KG1 (cell line): ENCODE measurements at regions not wholly inside any gene's neighbourhood (a gene's known extent, or its start where the extent isn't known, plus 50 kb on each side); places are given as distances from the start of the nearest gene placed in this dataset.
"Not testable (repeated sequence)": the region's sequence is repeated elsewhere in the genome, so short reads cannot be mapped to it uniquely, and the experiment has no call there.

Source experiments
- DNase-seq: peaks from one replicate; lab custom pipeline; 2025; lab: John Stamatoyannopoulos, UW

DNA sequence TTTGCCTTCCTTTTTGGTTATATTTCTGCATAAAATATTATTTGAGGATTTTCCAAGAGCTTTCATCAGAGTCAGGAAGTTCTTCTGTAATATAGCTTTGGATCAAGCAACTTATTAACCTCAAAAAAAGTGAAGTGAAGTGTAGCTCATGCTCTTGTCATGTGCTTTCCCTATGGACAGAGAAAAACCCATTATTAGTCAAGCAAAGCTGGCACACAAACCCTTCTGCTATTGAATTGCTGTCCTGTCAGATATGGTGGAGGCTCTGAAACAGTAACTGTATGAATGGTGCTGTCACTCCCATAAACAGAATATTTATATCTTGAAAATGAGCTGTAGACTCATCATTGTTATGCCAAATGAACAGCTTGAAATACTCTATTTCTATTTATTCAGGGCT, 1533.3 kb downstream of the RPIA start:
- not testable (repeated sequence) for DNase-seq

DNA sequence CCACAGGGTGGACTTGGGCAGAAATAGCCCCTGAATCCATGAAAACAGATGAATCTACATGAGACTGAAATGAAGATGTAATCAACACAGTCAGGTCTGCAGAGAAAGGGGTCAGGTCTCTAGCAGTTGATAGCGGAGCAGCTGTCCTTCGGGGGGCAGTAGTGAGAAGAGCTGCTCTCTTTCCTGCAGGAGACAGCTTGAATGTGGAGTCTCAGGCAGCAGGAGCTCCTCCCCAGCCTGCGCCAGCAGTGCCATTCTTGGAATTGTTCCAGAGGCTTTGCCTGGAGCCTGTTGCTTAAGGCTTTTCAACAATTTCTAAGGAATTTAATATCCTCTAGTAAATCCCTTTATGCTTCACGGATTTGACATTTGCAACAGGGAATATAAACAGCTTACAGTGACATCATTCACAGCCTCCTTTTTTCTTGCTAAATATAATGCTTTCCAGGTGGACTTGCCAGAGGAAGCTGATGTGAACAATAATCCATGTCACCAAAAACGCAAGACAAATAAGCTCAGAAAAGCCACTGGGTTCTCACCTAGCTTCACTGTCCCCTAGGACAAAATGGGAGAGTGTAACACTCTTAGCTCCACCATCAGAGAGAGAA, 1535.1 kb downstream of the RPIA start:
- not testable (repeated sequence) for DNase-seq

DNA sequence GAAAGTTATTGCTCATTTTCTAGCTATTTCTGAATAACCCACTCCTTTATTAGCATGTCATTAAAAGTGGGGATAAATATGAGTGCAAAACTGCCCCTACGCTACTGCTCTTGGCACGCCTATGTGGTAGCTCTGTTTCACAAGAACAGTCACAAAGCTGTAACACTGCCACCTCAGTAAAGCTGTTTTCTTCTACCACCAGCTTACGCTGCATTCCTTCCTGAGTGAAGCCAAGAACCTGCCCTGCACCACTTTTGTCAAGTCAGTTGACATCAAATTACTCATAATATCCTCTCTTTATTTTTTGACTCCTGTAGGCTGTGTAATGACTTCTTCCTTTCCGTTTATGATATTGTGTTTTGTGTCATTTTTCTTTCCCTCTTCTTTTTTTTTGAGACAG, 1539.7 kb downstream of the RPIA start:
- not testable (repeated sequence) for DNase-seq

DNA sequence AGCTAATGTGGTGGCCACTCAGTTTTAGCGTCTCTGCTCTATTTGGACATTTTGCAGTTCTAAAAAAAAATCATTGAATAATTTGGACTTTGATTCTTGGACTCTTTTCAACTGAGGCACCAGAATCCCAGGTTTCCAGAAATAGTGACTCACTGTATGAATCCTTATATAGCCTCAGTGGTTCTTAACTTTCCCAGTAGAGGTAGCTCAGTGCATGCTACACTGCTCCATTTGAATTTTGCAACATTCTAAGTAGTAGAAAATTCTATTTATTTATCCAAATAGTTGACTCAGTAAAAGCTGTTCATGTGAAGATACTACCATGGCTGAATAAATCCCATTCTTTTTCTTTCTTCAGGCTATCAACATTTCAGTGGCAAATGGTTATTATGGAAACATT, 1544.0 kb downstream of the RPIA start:
- DNase-seq, result not testable (repeated sequence)

DNA sequence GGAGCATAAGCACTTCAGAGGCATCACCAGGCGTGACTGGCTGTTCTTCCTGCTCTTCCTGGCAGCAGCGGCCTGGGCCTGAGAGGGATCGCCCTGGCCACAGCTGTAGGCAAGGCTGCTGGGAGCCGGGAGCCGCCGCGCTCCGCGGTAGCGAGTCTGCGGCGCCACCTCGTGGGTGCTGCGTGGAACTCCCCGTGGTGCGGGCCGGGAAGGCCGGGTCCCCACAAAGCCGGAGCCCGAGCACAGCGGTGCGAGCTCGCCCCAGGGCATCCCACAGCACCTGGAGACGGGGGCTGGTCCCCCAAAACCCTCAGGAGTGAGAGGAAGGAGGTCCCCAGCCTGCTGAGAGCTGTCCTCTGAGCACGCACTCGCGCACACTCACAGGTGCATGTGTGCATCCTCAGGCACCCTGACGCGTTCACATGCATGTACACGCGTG, 1546.5 kb downstream of the RPIA start:
- DNase-seq, result not testable (repeated sequence)

DNA sequence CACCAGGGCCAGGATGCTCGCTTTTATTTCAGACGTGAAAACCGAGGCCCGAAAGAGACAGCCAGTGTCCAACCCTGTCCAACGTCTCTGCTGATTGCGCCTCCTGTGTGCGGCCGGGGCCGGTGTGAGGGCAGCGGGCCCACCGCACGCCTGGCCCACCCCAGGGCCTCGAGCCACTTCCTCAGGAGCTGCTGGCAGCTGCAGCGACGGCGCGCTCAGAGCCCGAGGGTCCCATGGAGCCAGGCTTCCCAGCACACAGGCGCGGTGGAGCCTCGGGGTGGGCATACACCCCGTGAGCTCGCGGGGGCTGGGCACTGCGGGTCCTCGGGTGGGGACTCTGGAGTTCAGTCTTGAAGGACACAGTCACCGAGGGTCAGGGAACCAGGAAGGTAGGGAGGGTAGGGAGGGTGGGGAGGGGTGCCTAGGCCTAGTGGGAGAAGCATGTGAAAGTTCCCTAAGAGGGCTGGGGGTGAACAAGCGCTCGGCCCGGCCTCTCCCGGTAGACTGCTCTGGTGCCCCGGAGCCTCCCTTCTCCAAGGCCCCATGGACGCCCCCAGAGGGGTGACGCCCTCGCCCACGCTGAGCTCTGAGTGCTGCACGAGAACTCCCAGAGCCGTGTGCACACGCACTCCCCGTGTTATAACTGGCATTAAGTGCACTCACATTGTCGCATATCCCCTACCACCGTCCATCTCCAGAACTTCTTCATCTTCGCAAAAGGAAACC, 1547.2 kb downstream of the RPIA start:
- not testable (repeated sequence) for DNase-seq

DNA sequence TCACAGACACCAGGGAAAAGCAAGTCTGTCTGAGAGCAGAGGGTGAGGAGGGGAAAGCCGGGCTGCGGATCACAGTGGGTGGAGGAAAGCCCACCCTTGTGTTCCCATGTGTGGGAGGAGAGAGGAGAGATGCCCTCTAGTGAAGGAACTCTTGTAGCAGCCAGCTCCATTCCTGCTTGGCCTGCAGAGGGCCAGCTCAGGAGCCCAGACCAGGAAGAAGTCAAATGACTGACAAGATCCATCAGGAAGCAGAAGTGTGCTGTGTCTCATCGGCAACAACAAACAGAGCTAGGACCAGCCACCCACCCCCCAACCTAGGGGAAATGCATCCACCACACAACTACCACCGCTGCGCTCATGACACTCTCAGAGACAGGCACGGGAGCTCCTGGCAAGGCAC, 1548.3 kb downstream of the RPIA start:
- not testable (repeated sequence) for DNase-seq

DNA sequence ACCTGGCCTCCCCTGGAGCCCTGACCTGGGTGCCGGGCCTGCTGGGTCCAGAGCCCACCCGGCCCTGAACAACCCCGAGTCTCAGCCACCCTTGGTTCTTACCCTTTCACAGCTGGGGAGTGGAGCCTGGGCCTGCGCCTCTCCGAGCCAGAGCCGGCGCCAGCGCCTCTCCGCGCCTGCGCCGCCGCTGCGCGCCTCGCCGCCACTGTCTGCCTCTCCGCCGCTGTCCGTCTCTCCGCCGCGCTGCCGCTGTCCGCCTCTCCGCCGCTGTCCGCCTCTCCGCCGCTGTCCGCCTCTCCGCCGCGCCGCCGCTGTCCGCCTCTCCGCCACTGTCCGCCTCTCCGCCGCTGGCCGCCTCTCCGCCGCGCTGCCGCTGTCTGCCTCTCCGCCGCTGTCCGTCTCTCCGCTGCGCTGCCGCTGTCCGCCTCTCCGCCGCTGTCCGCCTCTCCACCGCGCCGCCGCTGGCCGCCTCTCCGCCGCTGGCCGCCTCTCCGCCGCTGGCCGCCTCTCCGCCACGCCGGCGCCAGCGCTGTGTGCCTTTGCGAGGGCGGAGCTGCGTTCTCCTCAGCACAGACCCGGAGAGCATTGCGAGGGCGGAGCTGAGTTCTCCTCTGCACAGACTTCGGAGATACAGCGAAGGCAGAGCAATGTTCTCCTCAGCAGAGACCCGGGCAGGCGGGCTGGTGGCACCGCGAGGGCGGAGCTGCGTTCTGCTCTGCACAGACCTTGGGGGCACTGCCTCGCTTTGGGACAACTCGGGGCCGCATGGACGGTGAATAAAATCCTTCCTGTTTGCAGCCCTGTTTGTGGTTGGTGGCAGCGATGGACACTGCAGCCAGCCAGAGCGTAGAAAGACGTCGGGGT, 1553.7 kb downstream of the RPIA start:
- not testable (repeated sequence) for DNase-seq

DNA sequence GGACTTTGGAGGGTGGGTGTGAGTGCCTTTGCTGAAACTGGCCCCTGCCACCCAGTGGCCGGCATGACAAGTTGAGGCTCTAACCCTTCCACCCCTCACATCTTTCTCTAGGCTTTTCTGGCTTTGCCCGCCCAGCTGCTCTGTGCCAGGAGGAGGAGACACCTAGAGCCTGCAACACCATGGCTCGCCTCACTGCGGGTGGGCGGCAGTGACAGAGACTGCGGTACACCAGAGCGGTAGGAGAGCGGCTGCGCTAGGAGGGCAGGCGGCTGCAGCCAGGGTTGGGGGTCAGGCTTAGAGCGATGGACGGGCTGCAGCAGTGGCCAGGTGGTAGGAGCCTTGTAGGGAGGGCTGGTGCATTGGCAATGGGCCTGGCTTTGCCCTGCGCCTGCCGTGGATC, 1556.9 kb downstream of the RPIA start:
- DNase-seq, result not testable (repeated sequence)

DNA sequence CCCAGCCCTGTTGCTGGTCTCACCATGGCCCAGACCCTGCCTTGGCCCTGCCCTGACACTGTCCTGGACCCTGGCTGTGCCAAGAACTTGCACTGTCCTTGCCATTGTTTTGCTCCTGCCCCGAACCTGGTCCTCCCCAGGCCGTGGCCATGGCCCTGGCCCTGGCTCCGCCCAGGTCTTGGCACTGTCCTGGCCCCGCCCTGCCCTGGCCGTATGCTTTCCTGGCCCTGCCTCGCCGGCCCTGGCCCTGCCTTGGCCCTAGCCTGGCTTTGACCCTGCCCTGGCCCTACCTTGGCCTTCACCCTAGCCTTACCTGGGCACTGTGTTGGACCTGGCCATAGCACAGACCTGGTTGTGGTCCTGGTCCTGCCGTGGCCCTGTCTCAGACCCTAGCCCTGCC, 1558.9 kb downstream of the RPIA start:
- DNase-seq, result not testable (repeated sequence)

DNA sequence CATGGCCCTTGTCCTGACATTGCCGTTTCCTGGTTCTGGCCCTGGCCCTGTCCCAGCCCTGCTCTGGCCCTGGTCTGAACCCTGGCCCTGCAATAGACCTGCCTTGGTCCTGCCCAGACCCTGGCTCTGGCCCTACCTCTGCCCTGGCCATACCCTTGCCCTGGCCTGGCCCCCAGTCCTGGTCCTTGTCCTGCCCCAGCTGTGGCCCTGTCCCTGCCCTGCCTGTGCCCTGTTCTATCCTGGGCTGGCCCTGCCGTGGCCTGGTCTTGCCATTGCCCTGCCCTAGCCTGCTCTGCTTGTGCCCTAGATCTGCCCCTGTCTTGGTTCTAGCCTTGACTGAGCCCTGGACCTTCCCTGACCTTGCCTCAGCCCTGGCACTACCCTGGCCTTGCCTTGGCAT, 1560.1 kb downstream of the RPIA start:
- DNase-seq, result not testable (repeated sequence)

DNA sequence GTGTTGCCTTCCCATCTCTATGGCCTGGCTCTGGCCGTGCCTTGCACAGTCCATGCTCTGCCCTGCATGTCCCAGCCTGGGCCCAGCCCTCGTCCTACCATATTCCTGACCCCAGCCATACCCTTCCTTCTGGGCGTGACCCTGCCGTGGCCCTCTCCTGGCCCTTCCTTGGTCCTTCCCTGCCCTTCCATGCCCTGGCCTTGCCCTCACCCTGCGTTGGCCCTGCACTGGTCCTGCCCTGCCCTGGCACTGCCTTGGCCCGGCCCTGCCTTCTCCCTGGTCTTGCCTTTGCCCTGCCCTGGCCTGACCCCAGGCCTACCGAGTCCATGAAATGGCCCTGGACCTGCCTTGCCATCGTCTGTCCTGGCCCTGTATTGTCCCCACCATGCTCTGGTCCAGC, 1561.8 kb downstream of the RPIA start:
- not testable (repeated sequence) for DNase-seq

DNA sequence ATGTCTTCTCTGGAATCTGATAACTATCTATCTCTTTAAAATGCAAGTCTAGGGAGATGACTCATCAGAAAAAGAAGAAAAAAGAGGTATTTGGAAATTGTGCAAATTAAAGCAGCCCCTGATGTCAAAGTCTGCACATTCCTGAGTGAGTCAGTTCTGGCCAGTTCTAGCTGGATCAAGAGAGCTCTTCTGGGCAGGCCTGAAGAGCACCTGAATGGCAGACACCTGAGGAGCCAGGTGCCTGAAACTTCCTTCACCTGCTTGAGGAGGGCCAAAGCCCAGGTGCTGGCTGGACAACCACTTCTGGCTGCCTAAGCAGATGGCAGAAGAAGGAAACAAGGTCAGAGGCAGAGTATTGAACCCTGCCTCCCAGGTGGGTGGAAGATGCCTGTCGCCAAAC, 1575.4 kb downstream of the RPIA start:
- DNase-seq, result not testable (repeated sequence)

DNA sequence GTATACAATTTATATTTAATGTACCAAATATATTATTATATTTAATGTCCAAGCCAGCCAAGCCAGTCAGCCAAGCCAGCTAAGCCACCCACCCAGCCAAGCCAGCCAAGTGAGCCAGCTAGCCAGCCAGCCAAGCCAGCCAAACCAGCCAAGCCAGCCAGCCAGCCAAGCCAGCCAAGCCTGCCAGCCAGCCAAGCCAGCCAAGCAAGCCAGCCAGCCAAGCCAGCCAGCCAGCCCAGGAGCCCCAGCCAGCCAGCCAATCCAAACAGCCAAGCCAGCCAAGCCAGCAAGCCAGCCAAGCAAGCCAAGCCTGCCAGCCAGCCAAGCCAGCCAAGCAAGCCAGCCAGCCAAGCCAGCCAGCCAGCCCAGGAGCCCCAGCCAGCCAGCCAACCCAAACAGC, 1596.3 kb downstream of the RPIA start:
- not testable (repeated sequence) for DNase-seq

DNA sequence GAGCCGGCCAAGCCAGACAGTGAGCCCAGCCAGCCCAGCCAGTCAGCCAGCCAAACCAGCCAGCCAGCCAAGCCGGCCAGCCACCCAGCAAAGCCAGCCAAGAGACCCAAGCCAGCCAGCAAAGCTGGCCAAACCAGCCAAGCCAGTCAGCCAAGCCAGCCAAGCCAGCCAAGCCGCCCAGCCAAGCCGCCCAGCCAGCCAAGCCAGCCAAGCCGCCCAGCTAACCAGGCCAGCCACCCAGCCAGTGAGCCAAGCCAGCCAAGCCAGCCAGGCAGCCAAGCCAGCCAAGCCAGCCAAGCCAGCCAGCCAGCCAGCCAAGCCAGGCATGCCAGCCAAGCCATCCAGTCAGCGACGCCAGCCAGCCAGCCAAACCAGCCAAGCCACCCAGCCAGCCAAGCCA, 1596.9 kb downstream of the RPIA start:
- not testable (repeated sequence) for DNase-seq

DNA sequence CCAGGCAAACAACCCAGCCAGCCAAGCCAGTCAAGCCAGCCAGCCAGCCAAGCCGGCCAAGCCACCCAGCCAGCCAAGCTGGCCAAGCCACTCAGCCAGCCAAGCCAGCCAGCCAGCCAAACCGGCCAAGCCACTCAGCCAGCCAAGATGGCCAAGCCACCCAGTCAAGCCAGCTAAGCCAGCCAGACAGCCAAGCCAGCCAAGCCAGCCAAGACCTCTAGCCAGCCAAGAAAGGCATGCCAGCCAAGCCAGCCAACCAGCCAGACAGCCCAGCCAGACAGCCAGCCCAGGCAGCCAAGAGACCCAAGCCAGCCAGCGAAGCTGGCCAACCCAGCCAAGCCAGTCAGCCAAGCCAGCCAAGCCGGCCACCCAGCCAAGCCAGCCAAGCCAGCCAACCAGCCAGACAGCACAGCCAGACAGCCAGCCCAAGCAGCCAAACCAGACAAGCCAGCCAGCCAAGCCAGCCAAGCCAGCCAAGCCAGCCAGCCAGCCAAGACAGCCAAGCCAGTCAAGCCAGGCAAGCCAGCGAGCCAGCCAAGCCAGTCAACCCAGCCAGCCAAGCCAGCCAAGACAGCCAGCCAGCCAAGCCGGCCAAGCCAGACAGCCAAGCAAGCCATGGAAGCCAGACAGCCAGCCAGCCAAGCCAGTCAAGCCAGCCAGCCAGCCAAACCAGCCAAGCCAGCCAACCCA, 1598.0 kb downstream of the RPIA start:
- DNase-seq, result not testable (repeated sequence)

DNA sequence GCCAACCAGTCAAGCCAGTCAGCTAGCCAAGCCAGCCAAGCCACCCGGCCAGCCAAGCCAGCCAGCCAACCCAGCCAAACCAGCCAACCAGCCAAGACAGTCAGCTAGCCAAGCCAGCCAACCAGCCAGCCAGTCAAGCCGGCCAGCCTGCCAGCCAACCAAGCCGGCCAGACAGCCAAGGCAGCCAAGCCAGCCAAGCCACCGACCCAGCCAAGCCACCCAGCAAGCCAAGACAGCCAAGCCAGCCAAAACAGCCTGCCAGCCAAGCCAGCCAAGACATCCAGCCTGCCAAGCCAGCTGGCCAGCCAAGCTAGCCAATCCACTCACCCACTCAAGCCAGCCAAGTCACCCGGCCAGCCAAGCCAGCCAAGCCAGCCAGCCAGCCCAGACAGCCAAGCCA, 1599.2 kb downstream of the RPIA start:
- DNase-seq, result not testable (repeated sequence)

DNA sequence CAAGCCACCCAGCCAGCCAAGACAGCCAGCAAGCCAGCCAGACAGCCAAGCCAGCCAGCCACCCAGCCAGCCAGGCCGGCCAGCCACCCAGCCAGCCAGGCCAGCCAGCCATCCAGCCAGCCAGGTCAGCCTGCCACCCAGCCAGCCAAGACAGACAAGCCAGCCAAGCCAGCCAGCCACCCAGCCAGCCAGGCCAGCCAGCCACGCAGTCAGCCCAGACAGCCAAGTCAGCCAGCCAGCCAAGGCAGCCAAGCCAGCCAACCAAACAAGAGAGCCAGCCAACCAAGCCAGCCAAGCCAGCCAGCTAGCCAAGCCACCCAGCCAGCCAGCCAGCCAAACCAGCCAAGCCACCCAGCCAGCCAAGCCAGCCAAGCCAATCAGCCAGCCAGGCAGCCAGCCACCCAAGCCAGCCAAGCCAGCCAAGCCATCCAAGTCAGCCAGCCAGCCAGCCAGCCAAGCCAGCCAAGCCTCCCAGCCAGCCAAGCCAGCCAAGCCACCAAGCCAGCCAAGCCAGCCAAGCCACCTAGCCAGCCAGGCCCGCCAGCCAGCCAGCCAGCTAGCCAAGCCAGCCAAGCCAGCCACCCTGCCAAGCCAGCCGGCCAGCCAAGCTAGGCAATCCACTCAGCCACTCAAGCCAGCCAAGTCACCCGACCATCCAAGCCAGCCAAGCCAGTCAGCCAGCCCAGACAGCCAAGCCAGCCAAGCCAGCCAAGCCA, 1599.9 kb downstream of the RPIA start:
- not testable (repeated sequence) for DNase-seq

DNA sequence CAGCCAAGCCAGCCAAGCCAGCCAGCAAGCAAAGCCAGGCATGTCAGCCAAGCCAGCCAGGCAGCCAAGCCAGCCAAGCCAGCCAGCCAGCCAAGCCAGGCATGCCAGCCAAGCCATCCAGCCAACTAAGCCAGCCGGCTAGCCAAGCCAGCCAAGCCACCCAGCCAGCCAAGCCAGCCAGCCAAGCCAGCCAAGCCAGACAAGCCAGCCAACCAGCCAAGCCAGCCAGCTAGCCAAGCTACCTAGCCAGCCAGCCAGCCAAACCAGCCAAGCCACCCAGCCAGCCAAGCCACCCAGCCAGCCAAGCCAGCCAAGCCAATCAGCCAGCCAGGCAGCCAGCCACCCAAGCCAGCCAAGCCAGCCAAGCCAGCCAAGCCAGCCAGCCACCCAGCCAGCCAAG, 1600.5 kb downstream of the RPIA start:
- DNase-seq, result not testable (repeated sequence)

DNA sequence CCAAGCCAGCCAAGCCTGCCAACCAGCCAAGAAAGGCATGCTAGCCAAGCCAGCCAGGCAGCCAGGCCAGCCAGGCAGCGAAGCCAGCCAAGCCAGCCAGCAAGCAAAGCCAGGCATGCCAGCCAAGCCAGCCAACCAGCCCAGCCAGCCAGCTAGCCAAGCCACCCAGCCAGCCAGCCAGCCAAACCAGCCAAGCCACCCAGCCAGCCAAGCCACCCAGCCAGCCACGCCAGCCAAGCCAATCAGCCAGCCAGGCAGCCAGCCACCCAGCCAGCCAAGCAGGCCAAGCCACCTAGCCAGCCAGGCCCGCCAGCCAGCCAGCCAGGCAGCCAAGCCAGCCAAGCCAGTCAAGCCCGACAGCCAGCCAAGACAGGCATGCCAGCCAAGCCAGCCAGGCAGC, 1601.0 kb downstream of the RPIA start:
- DNase-seq, result not testable (repeated sequence)

DNA sequence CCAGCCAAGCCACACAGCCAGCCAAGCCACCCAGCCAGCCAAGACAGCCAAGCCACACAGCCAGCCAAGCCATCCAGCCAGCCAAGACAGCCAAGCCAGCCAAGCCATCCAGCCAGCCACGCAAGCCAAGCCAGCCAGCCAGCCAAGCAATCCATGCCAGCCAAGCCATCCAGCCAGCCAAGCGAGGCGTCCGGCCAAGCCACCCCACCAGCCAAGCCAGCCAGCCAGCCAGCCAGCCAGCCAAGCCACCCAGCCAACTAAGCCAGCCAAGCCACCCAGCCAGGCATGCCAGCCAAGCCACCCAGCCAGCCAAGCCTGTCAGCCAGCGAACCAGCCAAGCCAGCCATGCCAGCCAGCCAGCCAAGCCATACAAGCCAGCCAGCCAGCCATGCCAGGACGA, 1601.8 kb downstream of the RPIA start:
- DNase-seq, result not testable (repeated sequence)
